HG03575 (cell line): ENCODE measurements at regions not wholly inside any gene's neighbourhood (a gene's known extent, or its start where the extent isn't known, plus 50 kb on each side); places are given as distances from the start of the nearest gene placed in this dataset.

Experiments
- ATAC-seq: cut with Tn5 transposase; IDR thresholded peaks from one replicate; pipeline ENCODE4 v1.9.1; 2021; ENCODE audit not compliant: unreplicated experiment, insufficient number of reproducible peaks, low FRiP score; ENCODE audit errors: extremely low read depth

DNA sequence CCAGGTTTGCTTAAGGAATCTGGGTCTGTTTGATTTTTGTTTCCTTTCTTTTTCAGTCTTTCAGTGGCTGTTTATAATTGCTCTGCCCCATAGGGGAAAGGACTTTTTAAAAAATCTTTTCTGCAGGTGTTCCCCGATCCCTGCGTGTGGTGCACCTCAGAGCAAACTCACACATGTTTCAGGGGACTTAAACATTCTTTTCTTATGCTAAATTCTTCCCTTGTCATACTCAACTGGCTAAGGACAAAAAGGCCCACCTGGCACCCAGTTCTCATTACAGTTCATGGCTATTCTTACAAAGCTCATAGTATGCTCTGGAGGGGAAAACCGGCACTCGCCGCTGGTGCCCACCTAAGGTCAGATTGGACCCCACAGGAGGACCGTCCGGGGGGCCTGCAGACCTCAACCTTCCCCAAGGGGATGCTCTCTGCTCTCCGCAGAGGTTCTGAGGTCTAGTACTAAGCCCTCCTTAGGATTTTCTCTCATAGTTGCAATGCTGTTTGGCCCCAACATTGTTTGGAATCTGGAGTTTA is 220.3 kb downstream of the HGF start:
- ATAC-seq: no peak

- ATAC-seq: no peak
Observed at GRCh38 chr7:81534996-81535395, 234.9 kb downstream of the HGF start.

GRCh38 chr7:81534446-81534845 is 235.4 kb downstream of the HGF start:
- no peak for ATAC-seq

GRCh38 chr7:81533931-81534330 is 235.9 kb downstream of the HGF start:
- ATAC-seq: no peak

DNA sequence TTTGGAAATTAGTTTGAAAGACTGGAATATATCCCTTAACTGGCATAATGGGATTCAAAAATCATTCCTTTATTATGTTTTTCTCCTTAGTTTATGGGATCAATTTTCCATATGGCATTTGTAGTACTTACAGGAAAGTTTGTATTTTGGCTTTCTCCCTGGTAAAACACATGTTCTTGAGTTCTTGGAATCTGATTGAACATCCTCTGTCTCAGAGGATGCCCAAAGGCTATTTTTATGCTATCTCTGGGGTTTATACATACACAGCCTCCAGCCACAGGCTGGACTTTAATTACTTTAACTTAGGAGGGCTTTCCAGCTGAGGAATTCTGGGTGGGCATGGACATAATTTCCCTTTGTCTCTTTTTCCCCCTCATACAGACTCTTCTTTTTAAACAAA is 236.4 kb downstream of the HGF start:
- no peak for ATAC-seq

DNA sequence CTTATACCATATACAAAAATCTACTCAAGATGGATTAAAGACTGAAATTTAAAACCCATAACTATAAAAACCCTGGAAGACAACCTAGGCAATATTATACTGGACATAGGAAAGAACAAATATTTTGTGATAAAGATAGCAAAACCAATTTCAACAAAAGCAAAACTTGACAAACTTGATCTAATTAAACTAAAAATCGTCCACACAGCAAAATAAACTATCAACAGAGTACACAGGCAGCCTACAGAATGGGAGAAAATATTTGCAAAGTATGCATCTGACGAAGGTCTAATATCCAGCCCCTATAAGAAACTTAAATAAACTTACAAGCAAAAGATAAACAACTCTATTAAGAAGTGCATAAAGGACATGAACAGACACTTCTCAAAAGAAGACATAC is 240.1 kb downstream of the HGF start:
- no peak for ATAC-seq

DNA sequence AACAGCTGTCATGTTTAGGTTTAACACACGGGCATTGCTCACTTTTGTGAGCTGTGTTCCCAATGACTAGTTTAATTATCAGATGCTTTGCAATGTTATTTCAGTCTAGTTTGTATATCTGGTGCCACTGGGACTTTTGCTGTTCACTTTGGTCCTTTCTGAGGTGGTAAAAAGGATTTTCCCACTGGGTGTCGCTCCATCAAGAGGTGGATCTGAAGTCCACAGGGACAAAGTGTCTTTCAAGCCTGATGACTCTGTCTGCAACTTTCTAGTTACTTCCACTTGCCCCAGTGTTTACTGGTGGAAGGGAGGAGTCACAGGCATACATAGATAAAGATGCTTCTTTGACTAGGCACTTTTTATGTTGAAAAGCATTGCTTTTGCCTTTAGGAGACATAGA is 242.2 kb downstream of the HGF start:
- ATAC-seq: no peak

DNA sequence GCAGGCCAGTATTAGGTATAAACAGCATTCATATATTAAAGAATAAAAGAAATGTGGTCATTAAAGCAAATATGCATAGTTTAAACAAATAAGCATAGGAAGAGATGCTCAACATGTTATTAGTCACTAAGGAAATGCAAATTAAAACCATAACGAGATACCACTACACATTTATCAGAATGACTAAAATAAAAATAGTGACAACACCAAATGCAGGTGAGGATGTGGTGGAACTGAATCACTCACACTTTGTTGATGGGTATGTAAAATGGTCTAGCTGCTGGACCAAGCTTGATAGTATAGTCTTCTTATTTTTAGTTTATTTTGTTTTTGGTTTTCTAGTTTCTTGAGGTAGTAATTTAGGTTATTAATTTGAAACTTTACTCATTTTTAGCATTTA is 242.9 kb downstream of the HGF start:
- no peak for ATAC-seq

DNA sequence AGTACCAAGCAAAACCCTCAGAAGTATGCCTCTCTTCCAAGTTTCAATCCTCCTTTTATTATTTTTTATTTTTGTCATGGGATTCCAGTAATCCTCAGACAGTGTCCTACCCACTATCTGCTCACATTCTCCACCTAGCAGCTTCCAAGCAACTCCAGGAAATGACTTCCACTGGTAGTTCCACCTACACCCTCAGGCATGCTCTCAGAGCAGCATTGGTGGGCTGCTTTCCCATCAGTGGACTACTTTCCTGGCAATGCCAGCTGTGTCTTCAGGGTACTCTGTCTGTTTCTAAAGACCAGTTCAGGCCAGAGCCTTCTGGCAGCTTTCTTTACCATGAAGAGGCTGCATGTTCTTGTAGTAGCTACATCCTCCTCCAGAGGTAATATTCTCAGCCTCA is 244.0 kb downstream of the HGF start:
- no peak for ATAC-seq

DNA sequence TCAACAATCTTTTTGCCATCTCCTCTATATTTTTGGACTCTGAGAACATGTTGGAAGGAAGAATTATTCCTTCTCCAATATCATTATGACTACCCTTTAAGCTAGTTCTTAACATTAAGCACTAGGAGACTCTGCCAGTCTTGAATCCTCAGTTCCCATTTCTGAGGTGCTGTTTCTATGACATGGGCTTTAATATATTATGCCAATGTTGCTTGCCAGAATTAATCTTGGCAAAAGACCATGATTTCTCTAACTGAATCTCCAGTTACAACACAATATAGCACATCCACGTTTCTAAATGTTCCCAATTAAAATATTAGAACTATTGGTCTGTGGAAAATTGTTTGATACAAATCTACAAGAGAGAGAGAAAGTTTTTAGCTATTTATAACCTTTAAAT is 250.0 kb downstream of the HGF start:
- no peak for ATAC-seq

- ATAC-seq: no peak
Observed at GRCh38 chr7:81516898-81517297, 252.9 kb downstream of the HGF start.

- no peak for ATAC-seq
Observed at GRCh38 chr7:81515009-81515408, 254.8 kb downstream of the HGF start.

- ATAC-seq: no peak
Observed at GRCh38 chr7:81514546-81514945, 255.3 kb downstream of the HGF start.

DNA sequence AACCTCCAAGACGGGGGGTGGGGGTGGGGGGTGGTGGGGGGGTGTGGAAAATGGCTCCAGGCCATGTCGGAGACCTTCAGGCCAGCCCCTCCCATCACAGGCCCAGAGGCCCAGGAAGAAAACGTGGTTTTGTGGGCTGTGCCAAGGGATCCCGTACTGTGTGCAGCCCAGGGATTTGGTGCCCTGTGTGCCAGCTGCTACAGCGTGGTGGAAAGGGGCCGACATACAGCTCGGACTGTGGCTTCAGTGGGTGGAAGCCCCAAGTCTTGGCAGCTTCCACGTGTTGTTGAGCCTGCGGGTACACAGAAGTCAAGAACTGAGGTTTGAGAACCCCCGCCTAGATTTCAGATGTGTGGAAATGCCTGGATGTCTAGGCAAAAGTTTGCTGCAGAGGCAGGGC is 259.7 kb downstream of the HGF start:
- ATAC-seq: no peak

- ATAC-seq: no peak
Observed at GRCh38 chr7:81507221-81507620, 262.6 kb downstream of the HGF start.

- no peak for ATAC-seq
Observed at GRCh38 chr7:81506609-81507008, 263.2 kb downstream of the HGF start.

DNA sequence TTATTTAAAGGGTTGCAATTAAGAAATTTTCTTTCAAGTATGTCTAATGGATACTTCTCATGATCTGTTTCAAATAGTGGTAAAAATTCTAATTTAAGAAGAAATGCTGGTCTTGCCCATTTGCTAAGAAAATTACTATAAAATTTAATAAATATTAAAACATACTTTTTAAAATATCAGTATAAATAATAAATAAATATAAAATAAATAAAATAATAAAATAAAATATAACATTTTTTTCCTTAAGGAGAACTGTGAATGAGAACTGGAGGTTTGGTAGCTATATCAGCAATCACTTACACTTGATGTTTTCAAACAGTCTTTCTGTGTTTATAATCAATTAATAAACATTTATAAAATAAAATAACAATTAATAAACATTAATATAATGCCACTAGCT is 266.1 kb downstream of the HGF start:
- ATAC-seq: no peak

- ATAC-seq: no peak
Observed at GRCh38 chr7:81503336-81503735, 266.5 kb downstream of the HGF start.

GRCh38 chr7:81501220-81501619 is 268.6 kb downstream of the HGF start:
- ATAC-seq: no peak

- ATAC-seq: no peak
Observed at GRCh38 chr7:81500631-81501030, 269.2 kb downstream of the HGF start.

DNA sequence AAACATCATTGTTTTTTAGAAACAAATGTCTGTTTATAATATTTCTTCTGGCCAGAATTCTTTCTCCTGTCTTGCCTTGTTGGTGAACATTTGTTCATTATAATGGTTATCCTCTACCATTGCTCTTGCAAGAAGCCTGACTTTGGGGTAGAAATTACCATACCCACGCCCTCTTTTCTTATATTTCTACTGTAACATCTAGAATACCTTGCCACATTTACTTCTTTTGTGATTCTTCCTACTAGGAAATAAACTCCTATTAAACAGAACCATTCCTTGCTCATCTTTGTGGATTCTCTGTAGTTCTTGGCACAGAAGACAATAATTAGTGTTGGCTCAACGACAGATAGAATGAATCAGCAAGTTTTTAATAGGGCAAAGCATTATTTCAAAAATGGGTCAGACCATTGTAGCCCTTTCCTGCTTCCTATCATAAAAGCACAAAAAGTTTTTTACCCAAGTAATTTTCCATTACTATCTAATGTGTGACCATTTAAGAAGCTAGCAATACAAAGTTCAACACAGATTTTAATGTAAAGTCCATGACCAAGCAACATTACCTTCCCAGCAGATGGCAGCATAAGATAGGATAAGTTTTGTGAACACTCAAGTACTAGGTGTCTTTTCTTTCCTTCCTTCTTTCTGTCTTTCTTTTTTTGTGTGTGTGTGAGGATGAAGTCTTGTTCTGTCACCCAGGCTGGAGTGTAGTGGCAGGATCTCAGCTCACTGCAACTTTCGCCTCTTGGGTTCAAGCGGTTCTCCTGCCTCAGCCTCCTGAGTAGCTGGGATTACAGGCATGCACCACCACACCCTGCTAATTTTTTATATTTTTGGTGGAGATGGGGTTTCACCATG is 270.4 kb downstream of the HGF start:
- no peak for ATAC-seq
